ENCODE measurements at regions not wholly inside any gene's neighbourhood (a gene's known extent, or its start where the extent isn't known, plus 50 kb on each side); places are given as distances from the start of the nearest gene placed in this dataset.
A peak's percentile ranks its signal among the peaks of the same experiment; 100 is the strongest.
"Not testable (repeated sequence)": the region's sequence is repeated elsewhere in the genome, so short reads cannot be mapped to it uniquely, and the experiment has no call there.

DNA sequence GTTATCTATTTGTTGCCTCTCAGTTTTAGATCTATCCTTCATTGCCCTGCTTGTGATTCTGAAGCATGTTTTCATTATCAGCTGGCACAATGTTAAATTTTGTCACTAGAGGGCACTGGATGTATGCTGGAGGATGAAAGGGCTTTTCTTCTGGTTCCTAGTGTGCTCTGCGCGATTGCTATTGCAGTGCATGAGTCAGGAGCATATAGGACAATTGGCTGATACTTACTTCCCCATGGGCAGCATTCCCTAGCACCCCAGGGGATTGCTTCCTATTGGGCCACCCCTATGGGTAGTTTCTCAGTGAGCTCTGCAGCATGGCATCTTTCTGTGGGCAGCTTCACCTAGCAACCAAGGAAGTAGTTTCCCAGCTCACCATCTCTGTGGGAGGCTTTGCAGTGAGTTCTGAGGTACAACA is 280.3 kb upstream of the SYNCRIP start:
- H3K4me3 ChIP-seq, result no peak overlapping the region
- no peaks in the 10 kb centered on the region for H3K36me3 ChIP-seq
- no peak for DNase-seq
- TF ChIP-seq, protein P1, sequence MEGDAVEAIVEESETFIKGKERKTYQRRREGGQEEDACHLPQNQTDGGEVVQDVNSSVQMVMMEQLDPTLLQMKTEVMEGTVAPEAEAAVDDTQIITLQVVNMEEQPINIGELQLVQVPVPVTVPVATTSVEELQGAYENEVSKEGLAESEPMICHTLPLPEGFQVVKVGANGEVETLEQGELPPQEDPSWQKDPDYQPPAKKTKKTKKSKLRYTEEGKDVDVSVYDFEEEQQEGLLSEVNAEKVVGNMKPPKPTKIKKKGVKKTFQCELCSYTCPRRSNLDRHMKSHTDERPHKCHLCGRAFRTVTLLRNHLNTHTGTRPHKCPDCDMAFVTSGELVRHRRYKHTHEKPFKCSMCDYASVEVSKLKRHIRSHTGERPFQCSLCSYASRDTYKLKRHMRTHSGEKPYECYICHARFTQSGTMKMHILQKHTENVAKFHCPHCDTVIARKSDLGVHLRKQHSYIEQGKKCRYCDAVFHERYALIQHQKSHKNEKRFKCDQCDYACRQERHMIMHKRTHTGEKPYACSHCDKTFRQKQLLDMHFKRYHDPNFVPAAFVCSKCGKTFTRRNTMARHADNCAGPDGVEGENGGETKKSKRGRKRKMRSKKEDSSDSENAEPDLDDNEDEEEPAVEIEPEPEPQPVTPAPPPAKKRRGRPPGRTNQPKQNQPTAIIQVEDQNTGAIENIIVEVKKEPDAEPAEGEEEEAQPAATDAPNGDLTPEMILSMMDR (IDR thresholded peaks at IDR 0.05), result peak; percentile 61
- no peaks in the 10 kb centered on the region for H3K4me1 ChIP-seq
- no peak overlapping the region for H3K27ac ChIP-seq
- no peaks in the 10 kb centered on the region for H3K9me3 ChIP-seq
- no peaks in the 10 kb centered on the region for H3K27me3 ChIP-seq
- peak; percentile 86 for ATAC-seq
- intact Hi-C loops (cut with DNase I), result no loop called here

DNA sequence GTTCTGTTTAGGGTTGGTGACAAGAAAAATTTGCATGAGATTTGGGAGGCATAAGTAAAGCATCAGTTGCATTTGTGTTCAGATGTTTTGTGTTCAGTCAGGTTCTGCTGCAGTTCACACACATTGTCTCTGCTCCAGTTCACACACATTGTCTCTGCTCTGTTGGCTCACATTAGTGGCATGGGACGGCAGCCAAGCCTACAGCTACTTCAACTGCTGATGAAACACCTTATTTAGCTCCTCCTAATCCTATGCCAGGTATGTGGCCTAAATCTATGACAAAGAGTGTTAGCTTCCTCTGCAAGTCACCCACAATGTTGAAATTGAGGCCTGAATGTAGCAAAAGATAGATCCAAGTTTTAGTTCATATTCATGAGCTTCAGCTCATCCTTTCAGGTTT is 278.1 kb upstream of the SYNCRIP start:
- H3K4me3 ChIP-seq, result no peak overlapping the region
- no peaks in the 10 kb centered on the region for H3K36me3 ChIP-seq
- DNase-seq (no peak), ATAC-seq (peak; percentile 35)
- TF ChIP-seq, protein P1 (IDR thresholded peaks at IDR 0.05), result no peak
- H3K9me3 ChIP-seq, result no peaks in the 10 kb centered on the region
- H3K27me3 ChIP-seq, result no peaks in the 10 kb centered on the region
- no peaks in the 10 kb centered on the region for H3K4me1 ChIP-seq
- intact Hi-C loops (cut with DNase I), result no loop called here
- no peak overlapping the region for H3K27ac ChIP-seq

DNA sequence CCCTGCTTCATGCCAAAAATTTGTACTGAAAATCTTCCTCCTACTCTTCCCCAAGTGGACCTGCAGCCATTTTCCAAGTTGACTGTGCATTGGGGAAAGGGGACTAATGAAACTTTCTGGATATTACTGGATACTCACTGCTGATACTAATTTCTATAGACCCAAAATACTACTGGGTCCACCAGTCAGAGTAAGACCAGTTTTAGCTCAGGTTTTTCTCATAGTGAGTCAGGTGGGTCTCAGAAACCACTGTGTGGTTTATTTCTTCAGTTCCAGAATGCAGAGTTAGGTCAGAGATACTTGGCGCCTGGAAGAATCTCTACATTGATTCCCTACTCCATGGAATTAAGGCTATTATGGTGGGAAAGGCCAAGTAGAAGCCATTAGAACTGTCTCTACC is 274.8 kb upstream of the SYNCRIP start:
- intact Hi-C loops (cut with DNase I), result no loop called here
- no peak for DNase-seq
- Histone ChIP-seq H3K4me3 (no peak overlapping the region), H3K4me1 (no peaks in the 10 kb centered on the region), H3K36me3 (no peaks in the 10 kb centered on the region), H3K27me3 (no peaks in the 10 kb centered on the region), H3K9me3 (no peaks in the 10 kb centered on the region), H3K27ac (no peak overlapping the region)
- no peak for ATAC-seq
- TF ChIP-seq, protein P1 (IDR thresholded peaks at IDR 0.05), result no peak

DNA sequence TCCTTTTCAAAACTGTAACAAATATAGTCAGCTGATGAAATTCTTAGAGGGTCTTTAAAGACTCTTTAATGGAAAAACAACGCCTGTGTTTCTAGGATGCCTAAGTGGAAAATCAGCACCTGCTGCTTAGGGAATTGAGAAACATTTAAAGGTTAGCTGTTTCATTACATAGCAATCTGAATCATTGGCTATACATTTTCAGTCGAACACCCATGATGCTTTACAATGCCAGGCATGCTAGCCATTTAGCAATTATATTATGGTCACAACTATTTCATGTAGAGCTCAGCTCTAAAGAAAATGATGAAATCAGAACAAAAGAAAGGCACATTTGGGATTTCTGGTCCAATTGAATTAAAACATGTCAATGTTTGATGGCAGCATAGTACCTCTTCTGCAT is 270.3 kb upstream of the SYNCRIP start:
- H3K9me3 ChIP-seq, result no peaks in the 10 kb centered on the region
- intact Hi-C loops (cut with DNase I), result no loop called here
- DNase-seq (no peak), ATAC-seq (no peak)
- H3K27ac ChIP-seq, result no peak overlapping the region
- H3K4me3 ChIP-seq, result no peak overlapping the region
- H3K4me1 ChIP-seq, result no peaks in the 10 kb centered on the region
- TF ChIP-seq, protein P1 (IDR thresholded peaks at IDR 0.05), result no peak
- H3K36me3 ChIP-seq, result no peaks in the 10 kb centered on the region
- H3K27me3 ChIP-seq, result no peaks in the 10 kb centered on the region

DNA sequence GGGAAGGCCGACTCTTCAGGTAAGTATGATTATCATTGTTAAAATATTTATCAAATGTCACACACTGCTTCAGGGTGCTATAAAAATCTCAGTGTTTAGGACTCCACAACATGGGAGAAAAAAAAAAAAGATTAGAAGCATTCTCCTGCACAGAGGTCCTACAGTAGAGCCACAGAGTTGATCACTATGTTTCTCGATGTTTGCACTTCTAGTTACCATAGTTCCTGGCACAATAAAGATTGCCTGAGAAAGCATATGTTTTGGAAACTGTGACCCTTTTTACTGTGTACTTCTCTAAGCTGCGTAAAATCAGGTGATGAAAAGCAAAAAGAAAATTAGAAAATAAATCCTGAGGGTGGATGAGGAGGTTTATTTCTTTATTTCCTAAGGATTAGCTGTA is 269.9 kb upstream of the SYNCRIP start:
- no peak overlapping the region for H3K4me3 ChIP-seq
- intact Hi-C loops (cut with DNase I), result no loop called here
- TF ChIP-seq, protein P1 (IDR thresholded peaks at IDR 0.05), result no peak
- no peak overlapping the region for H3K27ac ChIP-seq
- DNase-seq (no peak), ATAC-seq (no peak)
- H3K36me3 ChIP-seq, result no peaks in the 10 kb centered on the region
- H3K9me3 ChIP-seq, result no peaks in the 10 kb centered on the region
- H3K4me1 ChIP-seq, result no peaks in the 10 kb centered on the region
- H3K27me3 ChIP-seq, result no peaks in the 10 kb centered on the region

DNA sequence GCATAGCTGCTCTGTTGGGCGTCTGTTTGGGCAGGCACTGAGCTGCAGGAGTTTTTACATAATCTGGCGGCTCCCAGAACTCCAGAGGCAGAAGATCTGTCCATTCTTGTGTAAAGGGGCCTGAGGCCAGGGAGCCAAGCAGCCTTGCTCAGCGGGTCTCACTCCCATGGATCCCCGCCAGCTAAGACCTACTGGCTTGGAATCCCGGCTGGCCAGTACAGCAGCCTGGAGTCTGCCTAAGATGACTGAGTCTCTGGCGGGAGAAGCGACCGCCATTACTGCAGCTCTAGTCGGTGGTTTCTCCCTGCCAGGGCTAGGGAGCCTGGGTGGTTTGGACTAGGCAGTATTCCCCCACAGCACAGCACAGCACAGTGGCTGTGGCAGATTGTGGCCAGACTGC is 268.4 kb upstream of the SYNCRIP start:
- Histone ChIP-seq H3K36me3 (no peaks in the 10 kb centered on the region), H3K4me3 (no peak overlapping the region), H3K27ac (no peak overlapping the region), H3K27me3 (no peaks in the 10 kb centered on the region), H3K9me3 (no peaks in the 10 kb centered on the region), H3K4me1 (no peaks in the 10 kb centered on the region)
- DNase-seq, result no peak
- ATAC-seq, result no peak
- intact Hi-C loops (cut with DNase I), result no loop called here
- TF ChIP-seq, protein P1 (IDR thresholded peaks at IDR 0.05), result no peak

DNA sequence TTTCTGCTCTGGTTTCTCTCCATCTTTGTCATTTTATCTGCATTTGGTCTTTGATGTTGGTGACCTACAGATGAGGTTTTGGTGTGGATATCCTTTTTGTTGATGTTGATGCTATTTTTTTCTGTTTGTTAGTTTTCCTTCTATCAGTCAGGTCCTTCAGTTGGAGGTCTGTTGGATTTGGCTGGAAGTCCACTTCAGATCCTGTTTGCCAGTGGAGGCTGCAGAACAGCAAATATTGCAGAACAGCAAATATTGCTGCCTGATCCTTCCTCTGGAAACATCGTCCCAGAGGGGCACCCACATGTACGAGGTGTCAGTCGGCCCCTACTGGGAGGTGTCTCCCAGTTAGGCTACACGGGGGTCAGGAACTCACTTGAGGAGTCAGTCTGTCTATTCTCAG is 265.4 kb upstream of the SYNCRIP start:
- H3K27ac ChIP-seq; H3K4me3 ChIP-seq; intact Hi-C loops (cut with DNase I); DNase-seq; ATAC-seq; H3K4me1 ChIP-seq; H3K27me3 ChIP-seq; H3K9me3 ChIP-seq; H3K36me3 ChIP-seq: not testable (repeated sequence)
